A549 (cell line): ENCODE measurements at regions not wholly inside any gene's neighbourhood (a gene's known extent, or its start where the extent isn't known, plus 50 kb on each side); places are given as distances from the start of the nearest gene placed in this dataset.

ENCODE experiments used
- ATAC-seq, 2 experiments: fragments of 200-7000 bp in 1 of 2; fragments of >200 bp in 1 of 2; cut with Nextera tagmentation in 1 of 2; cut with Tn5 transposase in 1 of 2; 3 replicates each; pipeline versions ENCODE4 v1.8.0 to v1.9.1; 2018 to 2020; ENCODE audit warnings: mild to moderate bottlenecking in 1 of 2, moderate library complexity in 1 of 2
- CTCF ChIA-PET: fragments of 300-600 bp; sonication (Branson Sonifier 250); formaldehyde crosslinking; extraction: SDS; loops from one replicate; lab custom pipeline; 2021; ENCODE audit warnings: antibody characterized with exemption, inconsistent platforms; lab: Yijun Ruan, JAX
- POLR2A ChIA-PET: fragments of 350-600 bp; formaldehyde crosslinking; extraction: SDS; loops from one replicate; lab custom pipeline; 2021; ENCODE audit warnings: antibody characterized with exemption, inconsistent platforms; lab: Yijun Ruan, JAX
- DNase-seq, 2 experiments: peaks; one replicate each; pipeline versions ENCODE4 v3.0.0 to v3.0.0-alpha.2; 2011 to 2016; ENCODE audit warnings: low read depth in 1 of 2, low spot score in 1 of 2
- FAIRE-seq: peaks from 2 replicates; lab custom pipeline; 2011; peaks lifted over from hg19 to GRCh38; lab: Jason Lieb, UNC
- H3K27ac ChIP-seq, 2 experiments: fragments of >200 bp; sonication (Bioruptor Twin); formaldehyde crosslinking; 3 replicates each; pipeline ENCODE4 v1.5.1; 2016 to 2017
- H3K4me1 ChIP-seq: fragments of >200 bp; sonication (Bioruptor Twin); formaldehyde crosslinking; 3 replicates; pipeline ENCODE4 v1.6.1; 2016
- H3K4me2 ChIP-seq: fragments of >200 bp; sonication (Bioruptor Twin); formaldehyde crosslinking; 3 replicates; pipeline ENCODE4 v1.6.1; 2016
- H3K4me3 ChIP-seq: fragments of >200 bp; sonication (Bioruptor Twin); formaldehyde crosslinking; 3 replicates; pipeline ENCODE4 v1.5.1; 2016
- H3K9me3 ChIP-seq: fragments of >200 bp; sonication (Bioruptor Twin); formaldehyde crosslinking; 3 replicates; pipeline ENCODE4 v1.6.1; 2016
- CBX8 ChIP-seq: fragments of 200-600 bp; sonication (generic); IDR thresholded peaks from 2 replicates; pipeline ENCODE4 v1.6.1; 2016
- EHF ChIP-seq: fragments of 250-450 bp; sonication (Bioruptor Pico); IDR thresholded peaks from 2 replicates; pipeline ENCODE4 v1.5.0; 2020; ENCODE audit warnings: mild to moderate bottlenecking
- HDAC2 ChIP-seq: fragments of 200-600 bp; sonication (generic); IDR thresholded peaks from 2 replicates; pipeline ENCODE4 v1.6.1; 2016
- HOXA7 ChIP-seq: fragments of 250-450 bp; sonication (Bioruptor Pico); IDR thresholded peaks from 2 replicates; pipeline ENCODE4 v1.5.0; 2020; ENCODE audit warnings: mild to moderate bottlenecking, moderate library complexity
- JUN ChIP-seq, 2 experiments: fragments of >200 bp; sonication (Bioruptor Twin); formaldehyde crosslinking; IDR thresholded peaks; 2 replicates in 1 of 2; 3 replicates in 1 of 2; pipeline ENCODE4 v1.6.1; 2016 to 2017
- JUNB ChIP-seq: fragments of >200 bp; sonication (Bioruptor Twin); formaldehyde crosslinking; IDR thresholded peaks from 2 replicates; pipeline ENCODE4 v1.6.1; 2016
- KDM1A ChIP-seq: fragments of 200-600 bp; sonication (generic); IDR thresholded peaks from 2 replicates; pipeline ENCODE4 v1.6.1; 2016; ENCODE audit warnings: low read depth, mild to moderate bottlenecking
- KDM5A ChIP-seq: fragments of 200-600 bp; sonication (generic); IDR thresholded peaks from 2 replicates; pipeline ENCODE4 v1.6.1; 2016; ENCODE audit warnings: antibody characterized with exemption, mild to moderate bottlenecking
- MAZ ChIP-seq: fragments of 150-350 bp; IDR thresholded peaks from 2 replicates; pipeline ENCODE4 v1.6.1; 2014; ENCODE audit warnings: antibody characterized with exemption, low read depth, low read length, borderline replicate concordance
- NPAS2 ChIP-seq: fragments of 250-450 bp; sonication (Bioruptor Pico); IDR thresholded peaks from 2 replicates; pipeline ENCODE4 v1.8.0; 2022; ENCODE audit warnings: mild to moderate bottlenecking, moderate library complexity, borderline replicate concordance
- NR3C1 ChIP-seq: fragments of >200 bp; sonication (Bioruptor Twin); formaldehyde crosslinking; IDR thresholded peaks from 3 replicates; pipeline ENCODE4 v1.6.1; 2017
- RCOR1 ChIP-seq: fragments of 150-350 bp; IDR thresholded peaks from 2 replicates; pipeline ENCODE4 v1.6.1; 2014; ENCODE audit warnings: antibody characterized with exemption, low read length, low read depth
- SREBF2 ChIP-seq: fragments of 450-650 bp; IDR thresholded peaks from 2 replicates; pipeline ENCODE4 v1.6.1; 2014; ENCODE audit warnings: mild to moderate bottlenecking, moderate library complexity
- ZFP36 ChIP-seq: fragments of 450-650 bp; IDR thresholded peaks from 2 replicates; pipeline ENCODE4 v1.6.1; 2014; ENCODE audit warnings: borderline replicate concordance; ENCODE audit not compliant: partially characterized antibody
- ZNF302 ChIP-seq: fragments of 250-450 bp; sonication (Bioruptor Pico); IDR thresholded peaks from 2 replicates; pipeline ENCODE4 v1.9.0; 2021; ENCODE audit warnings: inconsistent platforms, mild to moderate bottlenecking, moderate library complexity
- ZSCAN20 ChIP-seq: fragments of 250-450 bp; sonication (Bioruptor Pico); IDR thresholded peaks from 2 replicates; pipeline ENCODE4 v1.8.0; 2022; ENCODE audit warnings: mild to moderate bottlenecking, moderate library complexity
- WGBS: methylation state at CpG from one replicate; pipeline ENCODE4 v1.1.6; 2017; ENCODE audit errors: missing lambda C conversion rate; 5-methylcytosine and 5-hydroxymethylcytosine counted together
- TF ChIP-seq, protein P1 (sequence below): IDR thresholded peaks from 2 replicates; pipeline ENCODE4 v1.6.1; 2012
- TF ChIP-seq, protein P2 (sequence below): fragments of 200-600 bp; sonication (generic); IDR thresholded peaks from 2 replicates; pipeline ENCODE4 v1.6.1; 2016; ENCODE audit warnings: antibody characterized with exemption, mild to moderate bottlenecking, moderate library complexity

DNA sequence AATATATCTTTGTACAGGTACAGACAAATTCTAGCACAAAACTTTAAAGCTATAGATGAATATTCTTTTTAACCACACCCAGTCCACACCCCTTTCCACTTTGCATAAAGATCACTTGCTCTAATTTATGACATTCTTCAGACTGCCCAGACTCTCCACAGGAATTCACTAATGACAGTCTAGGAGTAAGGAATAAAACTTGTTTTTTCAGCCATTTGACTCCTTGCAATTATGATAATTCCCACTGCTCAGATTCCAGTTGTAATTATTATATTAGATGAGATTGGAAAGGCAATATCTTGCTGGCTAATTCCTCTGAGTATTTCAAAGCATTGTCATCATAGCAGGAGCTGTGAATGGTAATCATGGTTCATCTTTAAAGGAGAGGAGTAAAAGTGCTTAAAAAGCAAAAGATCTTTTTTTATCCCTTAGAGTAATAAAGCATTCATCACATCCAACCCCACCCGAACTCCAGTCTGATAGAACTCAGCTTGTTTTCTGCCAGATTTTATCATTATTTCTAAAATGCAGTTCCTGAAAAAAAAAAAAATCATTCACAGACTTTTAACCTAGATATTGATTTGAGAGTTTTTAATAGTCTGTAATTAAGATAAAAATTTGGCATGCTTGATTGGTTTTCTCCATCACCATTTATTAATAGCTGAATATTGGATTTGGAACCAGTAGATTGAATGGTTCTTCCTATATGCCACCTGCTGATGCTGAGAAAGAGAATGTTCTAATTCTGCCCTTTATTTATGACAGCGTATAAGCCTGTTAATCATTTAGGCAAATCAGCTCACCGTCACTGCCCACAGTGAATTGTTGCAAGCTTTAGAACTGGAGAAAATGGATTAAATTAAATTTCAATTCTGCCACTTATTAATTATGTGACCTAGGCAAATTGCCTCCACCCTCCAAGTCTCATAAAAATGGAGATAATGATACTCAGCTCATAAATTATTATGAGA is 93.9 kb upstream of the RASSF8 start:
- DNase-seq = no peak
- TF ChIP-seq JUN (IDR thresholded peaks at IDR 0.05) (no peak), ZNF302 (CRISPR knock-in tag) (no peak), HDAC2 (no peak), EHF (CRISPR knock-in tag) (no peak)
- TF ChIP-seq, all 56 proteins: peak for 0
- FAIRE-seq (no peak), ATAC-seq (no peak)
- no peaks in the 10 kb centered on the region for H3K9me3 ChIP-seq
- no peak overlapping the region for H3K27ac ChIP-seq
- POLR2A ChIA-PET = no interaction called here
- 59% methylated on average over 3 of the region's 3 CpGs for WGBS
- CTCF ChIA-PET = interaction anchor here (0.6 kb wide), 1 partner anchor 407 kb away, joined by 3 read pairs; no protein-coding TSS in a partner anchor
- no peak overlapping the region for H3K4me3 ChIP-seq
- H3K4me1 ChIP-seq = no peaks in the 10 kb centered on the region
- H3K4me2 ChIP-seq = no peak overlapping the region

DNA sequence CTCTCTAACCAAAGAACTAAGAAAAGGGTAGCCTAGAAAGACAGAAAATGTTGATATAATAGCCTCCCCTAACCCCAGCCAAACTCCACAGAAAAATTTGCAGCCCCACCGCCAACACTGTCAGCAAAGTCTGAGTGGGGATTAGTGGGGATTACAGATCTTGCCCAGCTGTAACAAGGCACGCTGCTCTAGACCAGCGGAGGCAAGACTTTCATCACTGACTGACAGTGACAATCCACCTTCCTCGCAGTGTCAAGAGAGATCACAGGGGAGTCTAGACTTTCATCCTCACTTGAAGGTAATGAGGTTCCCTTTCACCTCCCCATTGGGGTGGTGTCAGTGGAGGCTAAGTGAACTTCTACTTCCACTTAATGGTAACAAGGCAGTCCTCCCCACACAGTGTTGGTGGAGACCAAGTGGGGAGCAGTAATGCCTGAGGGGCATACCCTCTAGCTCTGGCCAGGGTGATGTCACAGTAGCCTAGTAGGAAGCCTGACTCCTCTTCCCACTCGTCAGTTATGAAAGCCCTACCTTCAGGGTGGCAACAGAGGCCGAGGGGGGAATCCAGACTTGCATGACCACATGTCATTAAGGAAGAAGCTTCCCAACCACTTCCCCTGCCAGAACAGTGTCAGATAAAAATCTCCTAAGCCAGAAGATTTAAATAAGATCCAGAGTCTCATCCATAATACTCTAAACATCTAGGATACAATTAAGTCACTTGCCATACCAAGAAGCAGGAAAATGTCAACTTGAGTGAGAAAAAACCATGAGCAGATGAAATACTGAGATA is 91.7 kb upstream of the RASSF8 start:
- 53% methylated on average over 6 of the region's 6 CpGs for WGBS
- TF ChIP-seq, protein P1, sequence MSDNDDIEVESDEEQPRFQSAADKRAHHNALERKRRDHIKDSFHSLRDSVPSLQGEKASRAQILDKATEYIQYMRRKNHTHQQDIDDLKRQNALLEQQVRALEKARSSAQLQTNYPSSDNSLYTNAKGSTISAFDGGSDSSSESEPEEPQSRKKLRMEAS = no peak
- no peak for TF ChIP-seq JUN (IDR thresholded peaks at IDR 0.05)
- no peak for TF ChIP-seq NPAS2 (CRISPR knock-in tag)
- no peak for TF ChIP-seq CBX8
- no peak for TF ChIP-seq MAZ
- no peak for TF ChIP-seq RCOR1
- no peak for TF ChIP-seq ZNF302 (CRISPR knock-in tag)
- TF ChIP-seq ZSCAN20 (CRISPR knock-in tag) = no peak
- no peak for TF ChIP-seq EHF (CRISPR knock-in tag)
- no peak for TF ChIP-seq NR3C1
- no peak for TF ChIP-seq KDM1A
- no peak for TF ChIP-seq JUNB
- TF ChIP-seq KDM5A = no peak
- no peak for TF ChIP-seq ZFP36
- no peak for TF ChIP-seq HOXA7 (CRISPR knock-in tag)
- TF ChIP-seq, all 56 proteins: peak for 0
- CTCF ChIA-PET = no interaction called here

DNA sequence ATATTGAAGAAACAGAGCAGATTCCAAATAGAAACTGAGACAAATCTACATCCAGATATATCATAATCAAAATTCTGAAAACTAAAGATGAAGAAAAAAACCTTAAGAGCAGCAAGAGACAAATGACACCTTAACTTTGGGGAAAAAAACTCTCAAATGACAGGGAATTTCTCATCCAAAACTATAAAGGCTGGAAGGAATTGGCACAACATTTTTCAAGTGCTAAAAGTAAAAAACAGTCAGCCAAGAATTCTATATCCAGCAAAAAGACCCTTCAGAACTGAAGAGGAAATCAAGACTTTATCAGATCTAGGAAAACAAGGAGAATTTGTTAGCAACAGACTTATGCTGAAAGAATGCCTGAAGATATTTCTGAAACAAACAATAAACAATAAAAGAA is 90.3 kb upstream of the RASSF8 start:
- Histone ChIP-seq H3K4me2 (no peak overlapping the region), H3K4me3 (no peak overlapping the region), H3K9me3 (no peaks in the 10 kb centered on the region), H3K27ac (no peak overlapping the region), H3K4me1 (no peaks in the 10 kb centered on the region)
- FAIRE-seq (no peak), DNase-seq (no peak), ATAC-seq (no peak)
- no peak for TF ChIP-seq SREBF2
- TF ChIP-seq, protein P2, sequence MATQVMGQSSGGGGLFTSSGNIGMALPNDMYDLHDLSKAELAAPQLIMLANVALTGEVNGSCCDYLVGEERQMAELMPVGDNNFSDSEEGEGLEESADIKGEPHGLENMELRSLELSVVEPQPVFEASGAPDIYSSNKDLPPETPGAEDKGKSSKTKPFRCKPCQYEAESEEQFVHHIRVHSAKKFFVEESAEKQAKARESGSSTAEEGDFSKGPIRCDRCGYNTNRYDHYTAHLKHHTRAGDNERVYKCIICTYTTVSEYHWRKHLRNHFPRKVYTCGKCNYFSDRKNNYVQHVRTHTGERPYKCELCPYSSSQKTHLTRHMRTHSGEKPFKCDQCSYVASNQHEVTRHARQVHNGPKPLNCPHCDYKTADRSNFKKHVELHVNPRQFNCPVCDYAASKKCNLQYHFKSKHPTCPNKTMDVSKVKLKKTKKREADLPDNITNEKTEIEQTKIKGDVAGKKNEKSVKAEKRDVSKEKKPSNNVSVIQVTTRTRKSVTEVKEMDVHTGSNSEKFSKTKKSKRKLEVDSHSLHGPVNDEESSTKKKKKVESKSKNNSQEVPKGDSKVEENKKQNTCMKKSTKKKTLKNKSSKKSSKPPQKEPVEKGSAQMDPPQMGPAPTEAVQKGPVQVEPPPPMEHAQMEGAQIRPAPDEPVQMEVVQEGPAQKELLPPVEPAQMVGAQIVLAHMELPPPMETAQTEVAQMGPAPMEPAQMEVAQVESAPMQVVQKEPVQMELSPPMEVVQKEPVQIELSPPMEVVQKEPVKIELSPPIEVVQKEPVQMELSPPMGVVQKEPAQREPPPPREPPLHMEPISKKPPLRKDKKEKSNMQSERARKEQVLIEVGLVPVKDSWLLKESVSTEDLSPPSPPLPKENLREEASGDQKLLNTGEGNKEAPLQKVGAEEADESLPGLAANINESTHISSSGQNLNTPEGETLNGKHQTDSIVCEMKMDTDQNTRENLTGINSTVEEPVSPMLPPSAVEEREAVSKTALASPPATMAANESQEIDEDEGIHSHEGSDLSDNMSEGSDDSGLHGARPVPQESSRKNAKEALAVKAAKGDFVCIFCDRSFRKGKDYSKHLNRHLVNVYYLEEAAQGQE = no peak
- ChIA-PET CTCF (no interaction called here), POLR2A (no interaction called here)

More for the DNA sequence above, 91.7 kb upstream of the RASSF8 start:
- H3K4me3 ChIP-seq = no peak overlapping the region
- no peak for DNase-seq
- no peak overlapping the region for H3K4me2 ChIP-seq
- H3K4me1 ChIP-seq = no peaks in the 10 kb centered on the region
- no peak for FAIRE-seq
- no peaks in the 10 kb centered on the region for H3K9me3 ChIP-seq
- no peak for ATAC-seq
- POLR2A ChIA-PET = no interaction called here
- no peak overlapping the region for H3K27ac ChIP-seq
